ENCODE measurements at regions not wholly inside any gene's neighbourhood (a gene's known extent, or its start where the extent isn't known, plus 50 kb on each side); places are given as distances from the start of the nearest gene placed in this dataset.

- Histone ChIP-seq H3K27me3 (ENCODE audit: insufficient read depth, low read length) (no peaks in the 10 kb centered on the region), H2AFZ (ENCODE audit: low read length, unreplicated experiment) (no peak overlapping the region), H3K36me3 (ENCODE audit: insufficient read depth, low read length) (no peaks in the 10 kb centered on the region), H3K4me1 (ENCODE audit: control insufficient read depth, insufficient read depth, low read length, unreplicated experiment) (no peaks in the 10 kb centered on the region), H3K79me2 (ENCODE audit: control insufficient read depth, insufficient read depth, low read length, unreplicated experiment) (no peaks in the 10 kb centered on the region), H3K27ac (ENCODE audit: low read depth, low read length) (no peak overlapping the region), H3K4me3 (ENCODE audit: low read depth, low read length) (no peak overlapping the region)
These were observed 925.5 kb downstream of the LRFN5 start for GRCh38 chr14:42532194-42532593.

- Histone ChIP-seq H3K27ac (ENCODE audit: low read depth, low read length) (no peak overlapping the region), H3K36me3 (ENCODE audit: insufficient read depth, low read length) (no peaks in the 10 kb centered on the region), H3K27me3 (ENCODE audit: insufficient read depth, low read length) (no peaks in the 10 kb centered on the region), H3K4me1 (ENCODE audit: control insufficient read depth, insufficient read depth, low read length, unreplicated experiment) (no peaks in the 10 kb centered on the region), H3K79me2 (ENCODE audit: control insufficient read depth, insufficient read depth, low read length, unreplicated experiment) (no peaks in the 10 kb centered on the region), H3K4me3 (ENCODE audit: low read depth, low read length) (no peak overlapping the region), H2AFZ (ENCODE audit: low read length, unreplicated experiment) (no peak overlapping the region)
These were observed 920.5 kb downstream of the LRFN5 start for GRCh38 chr14:42527141-42527540.

GRCh38 chr14:42523666-42524065 lies 917.0 kb downstream of the LRFN5 start:
- H3K79me2 ChIP-seq (ENCODE audit: control insufficient read depth, insufficient read depth, low read length, unreplicated experiment), result no peaks in the 10 kb centered on the region
- H2AFZ ChIP-seq (ENCODE audit: low read length, unreplicated experiment), result no peak overlapping the region
- H3K36me3 ChIP-seq (ENCODE audit: insufficient read depth, low read length), result no peaks in the 10 kb centered on the region
- H3K4me1 ChIP-seq (ENCODE audit: control insufficient read depth, insufficient read depth, low read length, unreplicated experiment), result no peaks in the 10 kb centered on the region
- no peak overlapping the region for H3K27ac ChIP-seq (ENCODE audit: low read depth, low read length)
- no peaks in the 10 kb centered on the region for H3K27me3 ChIP-seq (ENCODE audit: insufficient read depth, low read length)
- H3K4me3 ChIP-seq (ENCODE audit: low read depth, low read length), result no peak overlapping the region

- Histone ChIP-seq H3K27me3 (ENCODE audit: insufficient read depth, low read length) (no peaks in the 10 kb centered on the region), H3K4me1 (ENCODE audit: control insufficient read depth, insufficient read depth, low read length, unreplicated experiment) (no peaks in the 10 kb centered on the region), H3K36me3 (ENCODE audit: insufficient read depth, low read length) (no peaks in the 10 kb centered on the region), H3K27ac (ENCODE audit: low read depth, low read length) (no peak overlapping the region), H2AFZ (ENCODE audit: low read length, unreplicated experiment) (no peak overlapping the region), H3K4me3 (ENCODE audit: low read depth, low read length) (no peak overlapping the region), H3K79me2 (ENCODE audit: control insufficient read depth, insufficient read depth, low read length, unreplicated experiment) (no peaks in the 10 kb centered on the region)
These were observed 911.3 kb downstream of the LRFN5 start for GRCh38 chr14:42517806-42518500.

- H3K27ac ChIP-seq (ENCODE audit: low read depth, low read length), result no peak overlapping the region
- no peaks in the 10 kb centered on the region for H3K4me1 ChIP-seq (ENCODE audit: control insufficient read depth, insufficient read depth, low read length, unreplicated experiment)
- H3K79me2 ChIP-seq (ENCODE audit: control insufficient read depth, insufficient read depth, low read length, unreplicated experiment), result no peaks in the 10 kb centered on the region
- H3K4me3 ChIP-seq (ENCODE audit: low read depth, low read length), result no peak overlapping the region
- H3K36me3 ChIP-seq (ENCODE audit: insufficient read depth, low read length), result no peaks in the 10 kb centered on the region
- no peak overlapping the region for H2AFZ ChIP-seq (ENCODE audit: low read length, unreplicated experiment)
- H3K27me3 ChIP-seq (ENCODE audit: insufficient read depth, low read length), result no peaks in the 10 kb centered on the region
These were observed 907.2 kb downstream of the LRFN5 start for GRCh38 chr14:42513837-42514236.

GRCh38 chr14:42510071-42510470 lies 903.4 kb downstream of the LRFN5 start:
- Histone ChIP-seq H3K27ac (ENCODE audit: low read depth, low read length) (no peak overlapping the region), H2AFZ (ENCODE audit: low read length, unreplicated experiment) (no peak overlapping the region), H3K79me2 (ENCODE audit: control insufficient read depth, insufficient read depth, low read length, unreplicated experiment) (no peaks in the 10 kb centered on the region), H3K4me1 (ENCODE audit: control insufficient read depth, insufficient read depth, low read length, unreplicated experiment) (no peaks in the 10 kb centered on the region), H3K27me3 (ENCODE audit: insufficient read depth, low read length) (no peaks in the 10 kb centered on the region), H3K4me3 (ENCODE audit: low read depth, low read length) (no peak overlapping the region), H3K36me3 (ENCODE audit: insufficient read depth, low read length) (no peaks in the 10 kb centered on the region)

GRCh38 chr14:42508209-42508946 lies 901.7 kb downstream of the LRFN5 start:
- Histone ChIP-seq H3K4me3 (ENCODE audit: low read depth, low read length) (no peak overlapping the region), H2AFZ (ENCODE audit: low read length, unreplicated experiment) (no peak overlapping the region), H3K27me3 (ENCODE audit: insufficient read depth, low read length) (no peaks in the 10 kb centered on the region), H3K4me1 (ENCODE audit: control insufficient read depth, insufficient read depth, low read length, unreplicated experiment) (no peaks in the 10 kb centered on the region), H3K27ac (ENCODE audit: low read depth, low read length) (no peak overlapping the region), H3K79me2 (ENCODE audit: control insufficient read depth, insufficient read depth, low read length, unreplicated experiment) (no peaks in the 10 kb centered on the region), H3K36me3 (ENCODE audit: insufficient read depth, low read length) (no peaks in the 10 kb centered on the region)

- H3K79me2 ChIP-seq (ENCODE audit: control insufficient read depth, insufficient read depth, low read length, unreplicated experiment), result no peaks in the 10 kb centered on the region
- H3K4me1 ChIP-seq (ENCODE audit: control insufficient read depth, insufficient read depth, low read length, unreplicated experiment), result no peaks in the 10 kb centered on the region
- no peak overlapping the region for H2AFZ ChIP-seq (ENCODE audit: low read length, unreplicated experiment)
- H3K4me3 ChIP-seq (ENCODE audit: low read depth, low read length), result no peak overlapping the region
- H3K27ac ChIP-seq (ENCODE audit: low read depth, low read length), result no peak overlapping the region
- no peaks in the 10 kb centered on the region for H3K27me3 ChIP-seq (ENCODE audit: insufficient read depth, low read length)
- H3K36me3 ChIP-seq (ENCODE audit: insufficient read depth, low read length), result no peaks in the 10 kb centered on the region
These were observed 897.8 kb downstream of the LRFN5 start for GRCh38 chr14:42504433-42504832.

GRCh38 chr14:42499137-42499536 lies 892.5 kb downstream of the LRFN5 start:
- no peaks in the 10 kb centered on the region for H3K4me1 ChIP-seq (ENCODE audit: control insufficient read depth, insufficient read depth, low read length, unreplicated experiment)
- H2AFZ ChIP-seq (ENCODE audit: low read length, unreplicated experiment), result no peak overlapping the region
- H3K79me2 ChIP-seq (ENCODE audit: control insufficient read depth, insufficient read depth, low read length, unreplicated experiment), result no peaks in the 10 kb centered on the region
- no peaks in the 10 kb centered on the region for H3K36me3 ChIP-seq (ENCODE audit: insufficient read depth, low read length)
- no peaks in the 10 kb centered on the region for H3K27me3 ChIP-seq (ENCODE audit: insufficient read depth, low read length)
- H3K4me3 ChIP-seq (ENCODE audit: low read depth, low read length), result no peak overlapping the region
- H3K27ac ChIP-seq (ENCODE audit: low read depth, low read length), result no peak overlapping the region

- Histone ChIP-seq H3K36me3 (ENCODE audit: insufficient read depth, low read length) (no peaks in the 10 kb centered on the region), H3K4me1 (ENCODE audit: control insufficient read depth, insufficient read depth, low read length, unreplicated experiment) (no peaks in the 10 kb centered on the region), H3K79me2 (ENCODE audit: control insufficient read depth, insufficient read depth, low read length, unreplicated experiment) (no peaks in the 10 kb centered on the region), H3K27me3 (ENCODE audit: insufficient read depth, low read length) (no peaks in the 10 kb centered on the region), H3K4me3 (ENCODE audit: low read depth, low read length) (no peak overlapping the region), H2AFZ (ENCODE audit: low read length, unreplicated experiment) (no peak overlapping the region), H3K27ac (ENCODE audit: low read depth, low read length) (no peak overlapping the region)
These were observed 883.9 kb downstream of the LRFN5 start for GRCh38 chr14:42490536-42490935.

- H2AFZ ChIP-seq (ENCODE audit: low read length, unreplicated experiment), result no peak overlapping the region
- no peak overlapping the region for H3K27ac ChIP-seq (ENCODE audit: low read depth, low read length)
- H3K36me3 ChIP-seq (ENCODE audit: insufficient read depth, low read length), result no peaks in the 10 kb centered on the region
- no peaks in the 10 kb centered on the region for H3K27me3 ChIP-seq (ENCODE audit: insufficient read depth, low read length)
- no peaks in the 10 kb centered on the region for H3K79me2 ChIP-seq (ENCODE audit: control insufficient read depth, insufficient read depth, low read length, unreplicated experiment)
- no peaks in the 10 kb centered on the region for H3K4me1 ChIP-seq (ENCODE audit: control insufficient read depth, insufficient read depth, low read length, unreplicated experiment)
- no peak overlapping the region for H3K4me3 ChIP-seq (ENCODE audit: low read depth, low read length)
These were observed 882.3 kb downstream of the LRFN5 start for GRCh38 chr14:42488965-42489364.

Measured in ACC112 (cell line).